Liver (tissue), 7 donors: ENCODE measurements at regions not wholly inside any gene's neighbourhood (a gene's known extent, or its start where the extent isn't known, plus 50 kb on each side); places are given as distances from the start of the nearest gene placed in this dataset.

Source experiments
- DNase-seq: peaks from one replicate; pipeline ENCODE4 v3.0.0-alpha.2; 2017; ENCODE audit warnings: low spot score
- H3K27ac ChIP-seq, 2 donors: one replicate each; pipeline ENCODE4 v1.7.0; 2013; ENCODE audit warnings: inconsistent platforms in 2 of 2, low read length in 2 of 2, control low read depth in 1 of 2, low read depth in 1 of 2, mild to moderate bottlenecking in 1 of 2
- H3K27me3 ChIP-seq, 4 donors: one replicate each; pipeline versions ENCODE4 v1.6.1 to v1.7.0; 2013; ENCODE audit warnings: low read length in 3 of 4, inconsistent platforms in 1 of 4, mild to moderate bottlenecking in 1 of 4, moderate library complexity in 1 of 4; ENCODE audit not compliant: control insufficient read depth in 4 of 4, insufficient read depth in 4 of 4
- H3K36me3 ChIP-seq, 4 donors: one replicate each; pipeline versions ENCODE4 v1.6.1 to v1.7.0; 2013; ENCODE audit warnings: low read length in 3 of 4, mild to moderate bottlenecking in 3 of 4, low read depth in 1 of 4, moderate library complexity in 1 of 4; ENCODE audit not compliant: control insufficient read depth in 4 of 4, insufficient read depth in 3 of 4
- H3K4me1 ChIP-seq, 4 donors: one replicate each; pipeline versions ENCODE4 v1.6.1 to v1.7.0; 2013; ENCODE audit warnings: low read length in 3 of 4, mild to moderate bottlenecking in 3 of 4, moderate library complexity in 1 of 4; ENCODE audit not compliant: control insufficient read depth in 4 of 4, insufficient read depth in 4 of 4
- H3K4me3 ChIP-seq, 3 donors: one replicate each; pipeline versions ENCODE4 v1.6.1 to v1.7.0; 2013; ENCODE audit warnings: low read length in 3 of 3, control low read depth in 1 of 3, low read depth in 1 of 3, mild to moderate bottlenecking in 1 of 3
- H3K9ac ChIP-seq, 2 donors: one replicate each; pipeline ENCODE4 v1.7.0; 2013; ENCODE audit warnings: low read length in 2 of 2, mild to moderate bottlenecking in 2 of 2, moderate library complexity in 2 of 2, control low read depth in 1 of 2, low read depth in 1 of 2
- H3K9me3 ChIP-seq, 4 donors: one replicate each; pipeline versions ENCODE4 v1.6.1 to v1.7.0; 2013; ENCODE audit warnings: low read length in 3 of 4; ENCODE audit not compliant: control insufficient read depth in 4 of 4
- EGR1 ChIP-seq, 2 donors: IDR thresholded peaks; 2 replicates each; pipeline ENCODE4 v1.6.1; 2016 to 2018; ENCODE audit warnings: antibody characterized with exemption in 2 of 2, low read depth in 2 of 2
- FOXA1 ChIP-seq: IDR thresholded peaks from 2 replicates; pipeline ENCODE4 v1.6.1; 2016; ENCODE audit warnings: antibody characterized with exemption
- HNF4G ChIP-seq: IDR thresholded peaks from 2 replicates; pipeline ENCODE4 v1.6.1; 2016; ENCODE audit warnings: antibody characterized with exemption
- MAX ChIP-seq: IDR thresholded peaks from 2 replicates; pipeline ENCODE4 v1.6.1; 2016; ENCODE audit warnings: antibody characterized with exemption
- RAD21 ChIP-seq, 2 donors: IDR thresholded peaks; 2 replicates each; pipeline ENCODE4 v1.6.1; 2016; ENCODE audit warnings: antibody characterized with exemption in 2 of 2, mild to moderate bottlenecking in 2 of 2
- SP1 ChIP-seq: IDR thresholded peaks from 2 replicates; pipeline ENCODE4 v1.6.1; 2018; ENCODE audit warnings: antibody characterized with exemption, mild to moderate bottlenecking
- TAF1 ChIP-seq: conservative IDR thresholded peaks from 2 replicates; pipeline ENCODE4 v1.6.1; 2016; ENCODE audit warnings: antibody characterized with exemption, mild to moderate bottlenecking
- YY1 ChIP-seq: IDR thresholded peaks from 2 replicates; pipeline ENCODE4 v1.6.1; 2016; ENCODE audit warnings: antibody characterized with exemption, mild to moderate bottlenecking
- WGBS: extraction: QIAGEN DNeasy Blood & Tissue Kit; methylation state at CpG from one replicate; pipeline ENCODE4 v1.1.7; 2013; 5-methylcytosine and 5-hydroxymethylcytosine counted together
- donor health status: healthy.
- donor health status: healthy.
- donor health status: healthy.
- donor health status: healthy.

- no peaks in the 10 kb centered on the region for H3K27me3 ChIP-seq
- no peaks in the 10 kb centered on the region for H3K36me3 ChIP-seq
- H3K9me3 ChIP-seq = peaks cover 0 to 1% (median 0%) of the 10 kb centered on the region in 4 donors
- 61% methylated on average over 1 of the region's 1 CpG for WGBS
- H3K4me1 ChIP-seq = no peaks in the 10 kb centered on the region
- H3K4me3 ChIP-seq = no peak overlapping the region
- no peak overlapping the region for H3K9ac ChIP-seq
- no peak for DNase-seq
- TF ChIP-seq RAD21 (IDR thresholded peaks at IDR 0.05) (no peak), FOXA1 (no peak), EGR1 (IDR thresholded peaks at IDR 0.05; ENCODE audit: low read depth in 2 of 2) (no peak), HNF4G (no peak), TAF1 (no peak), YY1 (no peak), MAX (no peak), SP1 (no peak)
- no peak overlapping the region for H3K27ac ChIP-seq
Observed at GRCh38 chr5:161988077-161988476, 79.5 kb upstream of the GABRG2 start.
